MM.1S (cell line): ENCODE measurements at regions not wholly inside any gene's neighbourhood (a gene's known extent, or its start where the extent isn't known, plus 50 kb on each side); places are given as distances from the start of the nearest gene placed in this dataset.

Experiments used
- DNase-seq: peaks from one replicate; pipeline ENCODE4 v3.0.0-alpha.2; 2015
- H2AFZ ChIP-seq: fragments of 300-600 bp; sonication (generic); 2 replicates; pipeline ENCODE4 v1.6.0; 2016; ENCODE audit warnings: antibody characterized with exemption, low read length
- H3F3A ChIP-seq: fragments of 300-600 bp; sonication (generic); 2 replicates; pipeline ENCODE4 v1.6.1; 2016; ENCODE audit warnings: mild to moderate bottlenecking, antibody characterized with exemption, low read length, moderate library complexity, mixed read lengths; ENCODE audit not compliant: insufficient read depth
- H3K27ac ChIP-seq: fragments of 300-600 bp; sonication (generic); 2 replicates; pipeline ENCODE4 v1.5.1; 2016; ENCODE audit warnings: mild to moderate bottlenecking, low read length
- H3K27me3 ChIP-seq: fragments of 300-600 bp; sonication (generic); replicated peaks from 2 replicates; pipeline ENCODE4 v1.6.0; 2016; ENCODE audit warnings: low read length; ENCODE audit not compliant: insufficient read depth
- H3K36me3 ChIP-seq: fragments of 300-600 bp; sonication (generic); replicated peaks from 2 replicates; pipeline ENCODE4 v1.6.1; 2016; ENCODE audit warnings: mild to moderate bottlenecking, low read length, mixed read lengths; ENCODE audit not compliant: insufficient read depth
- H3K4me1 ChIP-seq: fragments of 300-600 bp; sonication (generic); 2 replicates; pipeline ENCODE4 v1.6.1; 2016; ENCODE audit warnings: low read length, mixed read lengths
- H3K4me2 ChIP-seq: fragments of 300-600 bp; sonication (generic); 2 replicates; pipeline ENCODE4 v1.6.0; 2016; ENCODE audit warnings: low read depth, low read length
- H3K4me3 ChIP-seq: fragments of 300-600 bp; sonication (generic); 2 replicates; pipeline ENCODE4 v1.5.1; 2016; ENCODE audit warnings: low read length, mixed read lengths
- H3K79me2 ChIP-seq: fragments of 300-600 bp; sonication (generic); 2 replicates; pipeline ENCODE4 v1.6.1; 2016; ENCODE audit warnings: mixed run types, low read length, mixed read lengths
- H3K9ac ChIP-seq: fragments of 300-600 bp; sonication (generic); 2 replicates; pipeline ENCODE4 v1.6.1; 2016; ENCODE audit warnings: low read length, mixed read lengths
- H3K9me2 ChIP-seq: fragments of 300-600 bp; sonication (generic); replicated peaks from 2 replicates; pipeline ENCODE4 v1.6.1; 2016; ENCODE audit warnings: mild to moderate bottlenecking, low read length, mixed read lengths; ENCODE audit not compliant: insufficient read depth
- H3K9me3 ChIP-seq: fragments of 300-600 bp; sonication (generic); replicated peaks from 2 replicates; pipeline ENCODE4 v1.6.1; 2016; ENCODE audit warnings: mild to moderate bottlenecking, low read length, mixed read lengths; ENCODE audit not compliant: insufficient read depth
- H4K20me1 ChIP-seq: fragments of 300-600 bp; sonication (generic); 2 replicates; pipeline ENCODE4 v1.6.1; 2016; ENCODE audit warnings: mild to moderate bottlenecking, low read length, moderate library complexity, mixed read lengths; ENCODE audit not compliant: insufficient read depth
- EZH2 ChIP-seq: fragments of 300-600 bp; sonication (generic); optimal IDR thresholded peaks from 2 replicates; pipeline ENCODE3; 2017; ENCODE audit warnings: low read depth, mild to moderate bottlenecking, antibody characterized with exemption, low read length, mixed read lengths
- EZH2phosphoT487 ChIP-seq: fragments of 300-600 bp; sonication (generic); IDR thresholded peaks from 2 replicates; pipeline ENCODE4 v1.6.1; 2018; ENCODE audit warnings: antibody characterized with exemption, low read length
- TF ChIP-seq, protein P1 (sequence below): fragments of 300-600 bp; sonication (generic); IDR thresholded peaks from 2 replicates; pipeline ENCODE4 v1.5.1; 2016; ENCODE audit warnings: antibody characterized with exemption, low read length, mixed read lengths

DNA sequence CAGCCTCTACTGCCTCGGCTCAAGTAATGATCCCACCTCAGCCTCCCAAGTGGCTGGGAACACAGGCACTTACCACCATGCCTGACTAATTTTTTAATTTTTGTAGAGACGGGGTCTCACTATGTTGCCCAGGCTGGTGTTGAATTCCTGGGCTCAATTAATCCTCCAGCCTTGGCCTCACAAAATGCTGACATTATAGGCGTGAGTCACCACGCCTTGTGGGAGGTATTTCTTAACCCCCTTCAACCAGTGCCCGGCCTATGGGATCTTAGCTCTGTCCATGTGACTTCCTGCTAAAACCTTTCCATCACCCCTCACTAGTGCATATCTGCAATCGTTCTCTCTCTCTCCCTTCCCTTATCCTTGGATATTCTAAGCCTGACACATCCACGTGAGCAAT lies 86.4 kb downstream of the FOXD2 start:
- Histone ChIP-seq H3K9ac (no peak overlapping the region), H3K9me2 (no peaks in the 10 kb centered on the region), H3K4me2 (no peak overlapping the region), H3K36me3 (no peaks in the 10 kb centered on the region), H4K20me1 (no peaks in the 10 kb centered on the region), H3K9me3 (no peaks in the 10 kb centered on the region), H2AFZ (no peak overlapping the region), H3K27me3 (no peaks in the 10 kb centered on the region), H3K27ac (no peak overlapping the region), H3F3A (no peaks in the 10 kb centered on the region), H3K4me3 (no peak overlapping the region), H3K79me2 (no peaks in the 10 kb centered on the region), H3K4me1 (no peaks in the 10 kb centered on the region)
- TF ChIP-seq, protein P1, sequence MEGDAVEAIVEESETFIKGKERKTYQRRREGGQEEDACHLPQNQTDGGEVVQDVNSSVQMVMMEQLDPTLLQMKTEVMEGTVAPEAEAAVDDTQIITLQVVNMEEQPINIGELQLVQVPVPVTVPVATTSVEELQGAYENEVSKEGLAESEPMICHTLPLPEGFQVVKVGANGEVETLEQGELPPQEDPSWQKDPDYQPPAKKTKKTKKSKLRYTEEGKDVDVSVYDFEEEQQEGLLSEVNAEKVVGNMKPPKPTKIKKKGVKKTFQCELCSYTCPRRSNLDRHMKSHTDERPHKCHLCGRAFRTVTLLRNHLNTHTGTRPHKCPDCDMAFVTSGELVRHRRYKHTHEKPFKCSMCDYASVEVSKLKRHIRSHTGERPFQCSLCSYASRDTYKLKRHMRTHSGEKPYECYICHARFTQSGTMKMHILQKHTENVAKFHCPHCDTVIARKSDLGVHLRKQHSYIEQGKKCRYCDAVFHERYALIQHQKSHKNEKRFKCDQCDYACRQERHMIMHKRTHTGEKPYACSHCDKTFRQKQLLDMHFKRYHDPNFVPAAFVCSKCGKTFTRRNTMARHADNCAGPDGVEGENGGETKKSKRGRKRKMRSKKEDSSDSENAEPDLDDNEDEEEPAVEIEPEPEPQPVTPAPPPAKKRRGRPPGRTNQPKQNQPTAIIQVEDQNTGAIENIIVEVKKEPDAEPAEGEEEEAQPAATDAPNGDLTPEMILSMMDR = no peak
- TF ChIP-seq EZH2phosphoT487 = no peak
- TF ChIP-seq EZH2 = no peak
- DNase-seq = no peak

DNA sequence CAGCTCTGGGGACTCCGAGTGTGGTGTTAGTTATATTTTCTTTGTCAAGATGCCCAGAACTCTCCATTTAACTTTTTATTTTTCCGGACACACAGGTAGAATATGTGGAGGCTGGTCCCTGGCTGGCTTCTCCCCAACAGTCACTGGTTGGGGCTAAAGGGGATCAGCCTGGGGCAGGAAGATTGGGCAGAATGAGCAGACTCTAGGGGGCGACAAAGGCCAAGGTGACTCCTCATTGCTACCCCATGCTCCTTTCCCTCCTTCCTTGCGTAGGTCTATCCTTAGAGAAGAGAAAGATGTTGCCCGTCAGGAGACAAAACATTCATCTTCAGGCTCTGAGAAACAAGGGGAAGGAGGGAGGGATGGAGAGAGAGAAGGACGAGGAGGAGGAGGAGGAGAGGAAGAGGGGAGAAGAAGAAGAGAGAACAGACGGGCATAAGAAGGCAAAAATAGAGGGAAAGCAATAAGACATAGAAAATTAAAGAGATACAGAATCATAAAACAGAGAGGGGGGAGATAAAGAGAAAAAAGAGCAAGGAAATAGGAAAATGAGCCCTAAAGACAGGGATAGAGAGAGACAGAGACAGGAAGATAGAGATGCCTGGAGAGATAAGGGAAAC lies 89.9 kb downstream of the FOXD2 start:
- H3F3A ChIP-seq = no peaks in the 10 kb centered on the region; the same call in 1 of the 2 replicates
- H3K4me1 ChIP-seq = no peaks in the 10 kb centered on the region
- no peaks in the 10 kb centered on the region for H3K36me3 ChIP-seq
- H4K20me1 ChIP-seq = no peaks in the 10 kb centered on the region
- no peaks in the 10 kb centered on the region for H3K79me2 ChIP-seq
- H3K4me3 ChIP-seq = no peak overlapping the region
- no peaks in the 10 kb centered on the region for H3K9me2 ChIP-seq
- no peaks in the 10 kb centered on the region for H3K9me3 ChIP-seq
- TF ChIP-seq EZH2 (no peak), EZH2phosphoT487 (no peak)
- TF ChIP-seq, protein P1 = peak; percentile 52
- no peak overlapping the region for H3K9ac ChIP-seq
- H3K27me3 ChIP-seq = no peaks in the 10 kb centered on the region
- H2AFZ ChIP-seq = no peak overlapping the region
- no peak for DNase-seq
- no peak overlapping the region for H3K27ac ChIP-seq
- no peak overlapping the region for H3K4me2 ChIP-seq

DNA sequence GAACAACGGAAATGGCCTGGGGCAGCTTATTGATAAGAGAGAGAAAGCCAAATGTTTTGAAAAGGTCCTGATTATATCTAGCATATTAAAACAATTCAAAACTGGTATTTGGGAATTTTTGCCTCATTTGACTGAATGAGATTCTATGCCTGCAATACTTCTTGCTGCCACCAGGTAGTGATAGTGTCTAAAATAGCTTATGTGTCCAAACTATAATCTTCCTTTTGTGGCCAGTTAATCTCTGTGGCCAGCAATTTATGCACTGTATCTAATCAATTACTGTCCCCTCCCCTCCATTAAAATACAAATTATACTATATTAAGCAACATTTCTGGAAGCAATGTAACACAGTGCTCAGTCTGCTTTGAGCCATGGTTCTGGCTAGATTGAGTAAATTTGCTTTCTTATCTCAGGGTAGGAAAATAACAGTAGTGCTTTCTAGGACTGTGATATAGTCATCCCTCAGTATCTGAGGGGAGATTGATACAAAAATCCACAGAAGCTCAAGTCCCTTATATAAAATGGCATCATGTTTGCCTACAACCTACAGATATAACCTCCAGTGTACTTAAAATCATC lies 91.8 kb downstream of the FOXD2 start:
- no peak for TF ChIP-seq EZH2
- TF ChIP-seq, protein P1 = peak; percentile 64
- no peaks in the 10 kb centered on the region for H4K20me1 ChIP-seq
- H3K27ac ChIP-seq = no peak overlapping the region
- no peaks in the 10 kb centered on the region for H3K9me3 ChIP-seq
- no peaks in the 10 kb centered on the region for H3K36me3 ChIP-seq
- H3K79me2 ChIP-seq = no peaks in the 10 kb centered on the region
- H3K9ac ChIP-seq = no peak overlapping the region
- H3K27me3 ChIP-seq = no peaks in the 10 kb centered on the region
- no peak overlapping the region for H3K4me2 ChIP-seq
- peak; percentile 23 for DNase-seq
- no peaks in the 10 kb centered on the region; the same call in 1 of the 2 replicates for H3F3A ChIP-seq
- no peaks in the 10 kb centered on the region for H3K9me2 ChIP-seq
- no peak overlapping the region for H2AFZ ChIP-seq
- H3K4me3 ChIP-seq = no peak overlapping the region
- H3K4me1 ChIP-seq = no peaks in the 10 kb centered on the region
